ENCODE measurements at regions not wholly inside any gene's neighbourhood (a gene's known extent, or its start where the extent isn't known, plus 50 kb on each side); places are given as distances from the start of the nearest gene placed in this dataset.

- Histone ChIP-seq H3K4me1 (peaks cover 69% of the 10 kb centered on the region), H3K27ac (peak overlapping the region; percentile 66), H4K20me1 (no peaks in the 10 kb centered on the region), H3K4me3 (peak overlapping the region; percentile 52), H3K36me3 (no peaks in the 10 kb centered on the region), H3K9ac (peak overlapping the region; percentile 47), H3K27me3 (no peaks in the 10 kb centered on the region), H3K9me3 (no peaks in the 10 kb centered on the region), H3K4me2 (peak overlapping the region; percentile 89)
- TF ChIP-seq Cebpa-rat (IDR thresholded peaks at IDR 0.05) = no peak
These were observed 213.0 kb upstream of the RAB6C start for GRCh38 chr2:129766374-129766993.

GRCh38 chr2:129767346-129768035 is 212.0 kb upstream of the RAB6C start:
- Histone ChIP-seq H3K27me3 (no peaks in the 10 kb centered on the region), H3K4me1 (peaks cover 66% of the 10 kb centered on the region), H3K4me3 (no peak overlapping the region), H4K20me1 (no peaks in the 10 kb centered on the region), H3K4me2 (peak overlapping the region; percentile 89), H3K27ac (peak overlapping the region; percentile 30; the same call in 1 of the 2 replicates), H3K9me3 (peaks cover 3% of the 10 kb centered on the region; the same call in 1 of the 2 replicates), H3K9ac (no peak overlapping the region), H3K36me3 (no peaks in the 10 kb centered on the region)
- no peak for TF ChIP-seq Cebpa-rat (IDR thresholded peaks at IDR 0.05)

GRCh38 chr2:129768036-129768386 is 211.5 kb upstream of the RAB6C start:
- Histone ChIP-seq H3K4me3 (no peak overlapping the region), H4K20me1 (no peaks in the 10 kb centered on the region), H3K9me3 (peaks cover 8% of the 10 kb centered on the region; the same call in 1 of the 2 replicates), H3K9ac (no peak overlapping the region), H3K36me3 (no peaks in the 10 kb centered on the region), H3K4me2 (peak overlapping the region; percentile 89), H3K27ac (peak overlapping the region; percentile 30; the same call in 1 of the 2 replicates), H3K4me1 (peaks cover 61% of the 10 kb centered on the region), H3K27me3 (no peaks in the 10 kb centered on the region)
- no peak for TF ChIP-seq Cebpa-rat (IDR thresholded peaks at IDR 0.05)

GRCh38 chr2:129768485-129769184 is 210.8 kb upstream of the RAB6C start:
- H4K20me1 ChIP-seq = no peaks in the 10 kb centered on the region
- H3K4me3 ChIP-seq = no peak overlapping the region
- TF ChIP-seq Cebpa-rat (IDR thresholded peaks at IDR 0.05) = no peak
- peaks cover 56% of the 10 kb centered on the region for H3K4me1 ChIP-seq
- no peak overlapping the region; the same call in 1 of the 2 replicates for H3K9ac ChIP-seq
- no peak overlapping the region for H3K27ac ChIP-seq
- no peaks in the 10 kb centered on the region for H3K27me3 ChIP-seq
- H3K36me3 ChIP-seq = no peaks in the 10 kb centered on the region
- peaks cover 9% of the 10 kb centered on the region; the same call in 1 of the 2 replicates for H3K9me3 ChIP-seq
- H3K4me2 ChIP-seq = peak overlapping the region; percentile 89

GRCh38 chr2:129769185-129769991 is 210.1 kb upstream of the RAB6C start:
- no peak for TF ChIP-seq Cebpa-rat (IDR thresholded peaks at IDR 0.05)
- peak overlapping the region; percentile 89 for H3K4me2 ChIP-seq
- no peak overlapping the region; the same call in 1 of the 2 replicates for H3K9ac ChIP-seq
- H3K27ac ChIP-seq = no peak overlapping the region
- no peaks in the 10 kb centered on the region for H3K36me3 ChIP-seq
- no peak overlapping the region for H3K4me3 ChIP-seq
- peaks cover 9% of the 10 kb centered on the region; the same call in 1 of the 2 replicates for H3K9me3 ChIP-seq
- peaks cover 56% of the 10 kb centered on the region for H3K4me1 ChIP-seq
- no peaks in the 10 kb centered on the region for H4K20me1 ChIP-seq
- H3K27me3 ChIP-seq = no peaks in the 10 kb centered on the region

- Histone ChIP-seq H4K20me1 (no peaks in the 10 kb centered on the region), H3K27me3 (no peaks in the 10 kb centered on the region), H3K27ac (no peak overlapping the region), H3K4me1 (peaks cover 33% of the 10 kb centered on the region), H3K9me3 (peaks cover 9% of the 10 kb centered on the region; the same call in 1 of the 2 replicates), H3K36me3 (no peaks in the 10 kb centered on the region), H3K9ac (no peak overlapping the region), H3K4me2 (no peak overlapping the region), H3K4me3 (no peak overlapping the region)
- no peak for TF ChIP-seq Cebpa-rat (IDR thresholded peaks at IDR 0.05)
These were observed 207.9 kb upstream of the RAB6C start for GRCh38 chr2:129771418-129772189.

- H3K9ac ChIP-seq = no peak overlapping the region
- H3K4me1 ChIP-seq = peaks cover 28% of the 10 kb centered on the region
- no peaks in the 10 kb centered on the region for H3K36me3 ChIP-seq
- H3K27me3 ChIP-seq = no peaks in the 10 kb centered on the region
- TF ChIP-seq Cebpa-rat (IDR thresholded peaks at IDR 0.05) = no peak
- no peak overlapping the region for H3K27ac ChIP-seq
- H3K9me3 ChIP-seq = peaks cover 9% of the 10 kb centered on the region; the same call in 1 of the 2 replicates
- H3K4me3 ChIP-seq = no peak overlapping the region
- H3K4me2 ChIP-seq = no peak overlapping the region
- no peaks in the 10 kb centered on the region for H4K20me1 ChIP-seq
These were observed 207.3 kb upstream of the RAB6C start for GRCh38 chr2:129772190-129772579.

- TF ChIP-seq Cebpa-rat (IDR thresholded peaks at IDR 0.05) = no peak
- peaks cover 9% of the 10 kb centered on the region; the same call in 1 of the 2 replicates for H3K9me3 ChIP-seq
- H3K4me1 ChIP-seq = peaks cover 4% of the 10 kb centered on the region; the same call in 1 of the 2 replicates
- H3K4me2 ChIP-seq = no peak overlapping the region
- H3K27me3 ChIP-seq = no peaks in the 10 kb centered on the region
- H3K9ac ChIP-seq = no peak overlapping the region
- H3K36me3 ChIP-seq = no peaks in the 10 kb centered on the region
- no peaks in the 10 kb centered on the region for H4K20me1 ChIP-seq
- no peak overlapping the region for H3K4me3 ChIP-seq
- no peak overlapping the region for H3K27ac ChIP-seq
These were observed 203.4 kb upstream of the RAB6C start for GRCh38 chr2:129775952-129776653.

All from BLaER1 (cell line).